ENCODE measurements at regions not wholly inside any gene's neighbourhood (a gene's known extent, or its start where the extent isn't known, plus 50 kb on each side); places are given as distances from the start of the nearest gene placed in this dataset.

DNA sequence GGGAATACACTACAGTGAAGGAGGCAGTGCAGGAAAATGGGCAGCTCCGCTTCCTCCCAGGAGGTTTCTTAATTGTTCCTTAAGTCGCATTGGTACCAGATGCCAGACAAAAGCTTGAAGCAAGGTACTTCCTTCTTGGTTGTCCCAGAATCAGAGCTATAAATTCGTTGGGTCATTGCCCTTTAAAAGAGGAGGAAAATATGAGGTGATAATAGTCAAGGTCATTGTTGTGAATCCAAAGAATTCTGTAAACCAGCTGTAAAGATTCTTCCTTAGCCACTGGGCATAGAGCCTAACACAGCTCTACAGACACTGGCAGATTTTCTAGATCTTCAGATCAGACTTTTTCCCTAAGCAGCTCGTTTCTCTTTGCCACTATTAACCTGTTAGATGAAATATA is 444.1 kb upstream of the TLE4 start:
- no peak overlapping the region for H3K9ac ChIP-seq
- no peaks in the 10 kb centered on the region for H3K4me1 ChIP-seq
- H3K79me2 ChIP-seq = no peaks in the 10 kb centered on the region
- TF ChIP-seq, protein P1, sequence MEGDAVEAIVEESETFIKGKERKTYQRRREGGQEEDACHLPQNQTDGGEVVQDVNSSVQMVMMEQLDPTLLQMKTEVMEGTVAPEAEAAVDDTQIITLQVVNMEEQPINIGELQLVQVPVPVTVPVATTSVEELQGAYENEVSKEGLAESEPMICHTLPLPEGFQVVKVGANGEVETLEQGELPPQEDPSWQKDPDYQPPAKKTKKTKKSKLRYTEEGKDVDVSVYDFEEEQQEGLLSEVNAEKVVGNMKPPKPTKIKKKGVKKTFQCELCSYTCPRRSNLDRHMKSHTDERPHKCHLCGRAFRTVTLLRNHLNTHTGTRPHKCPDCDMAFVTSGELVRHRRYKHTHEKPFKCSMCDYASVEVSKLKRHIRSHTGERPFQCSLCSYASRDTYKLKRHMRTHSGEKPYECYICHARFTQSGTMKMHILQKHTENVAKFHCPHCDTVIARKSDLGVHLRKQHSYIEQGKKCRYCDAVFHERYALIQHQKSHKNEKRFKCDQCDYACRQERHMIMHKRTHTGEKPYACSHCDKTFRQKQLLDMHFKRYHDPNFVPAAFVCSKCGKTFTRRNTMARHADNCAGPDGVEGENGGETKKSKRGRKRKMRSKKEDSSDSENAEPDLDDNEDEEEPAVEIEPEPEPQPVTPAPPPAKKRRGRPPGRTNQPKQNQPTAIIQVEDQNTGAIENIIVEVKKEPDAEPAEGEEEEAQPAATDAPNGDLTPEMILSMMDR (IDR thresholded peaks at IDR 0.05) = no peak
- H3K4me3 ChIP-seq (ENCODE audit: low read depth, low read length) = no peak overlapping the region
- H2AFZ ChIP-seq = no peak overlapping the region
- no peak overlapping the region for H3K4me2 ChIP-seq (ENCODE audit: low read length)
- H3K27ac ChIP-seq = no peak overlapping the region
- H3K36me3 ChIP-seq (ENCODE audit: control insufficient read depth, insufficient read depth, low read length) = no peaks in the 10 kb centered on the region
- H3K9me3 ChIP-seq (ENCODE audit: control insufficient read depth, low read length) = no peaks in the 10 kb centered on the region
- no peaks in the 10 kb centered on the region for H3K27me3 ChIP-seq (ENCODE audit: control insufficient read depth, insufficient read depth, low read length)

DNA sequence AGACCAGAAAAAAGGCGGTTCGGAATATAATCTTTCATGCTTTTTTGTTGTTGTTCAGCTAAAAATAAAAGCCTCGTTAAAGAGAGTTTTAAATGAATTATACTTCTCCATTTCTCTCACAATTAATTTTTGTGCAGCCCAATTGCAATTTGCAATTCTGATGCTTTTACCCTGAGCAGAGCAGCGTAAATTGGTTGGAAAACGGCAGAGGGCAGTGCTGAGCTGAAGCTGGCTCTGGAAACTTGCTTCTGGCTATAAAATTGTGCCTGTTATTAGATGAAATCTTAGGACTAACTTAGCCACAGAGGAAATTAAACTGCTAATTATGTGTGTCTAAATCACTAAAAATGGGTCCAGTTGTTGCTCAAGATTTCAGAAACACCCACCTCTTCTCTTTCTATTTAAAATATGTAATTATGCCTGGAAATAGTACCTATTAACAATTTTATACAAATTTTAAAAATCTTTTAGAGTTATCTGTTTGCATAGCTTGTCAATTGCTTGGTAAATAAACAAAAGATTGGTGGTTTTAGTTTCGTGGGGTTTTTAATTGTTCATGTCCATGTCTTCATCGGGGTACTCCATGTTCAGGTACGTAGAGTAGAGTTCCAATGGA is 441.8 kb upstream of the TLE4 start:
- H3K9me3 ChIP-seq (ENCODE audit: control insufficient read depth, low read length) = no peaks in the 10 kb centered on the region
- H3K4me2 ChIP-seq (ENCODE audit: low read length) = no peak overlapping the region
- H3K4me1 ChIP-seq = no peaks in the 10 kb centered on the region
- no peak overlapping the region for H3K9ac ChIP-seq
- no peaks in the 10 kb centered on the region for H3K27me3 ChIP-seq (ENCODE audit: control insufficient read depth, insufficient read depth, low read length)
- TF ChIP-seq, protein P1 (IDR thresholded peaks at IDR 0.05) = peak; percentile 53
- no peak overlapping the region for H3K4me3 ChIP-seq (ENCODE audit: low read depth, low read length)
- H3K36me3 ChIP-seq (ENCODE audit: control insufficient read depth, insufficient read depth, low read length) = no peaks in the 10 kb centered on the region
- no peak overlapping the region for H3K27ac ChIP-seq
- H2AFZ ChIP-seq = no peak overlapping the region
- no peaks in the 10 kb centered on the region for H3K79me2 ChIP-seq

DNA sequence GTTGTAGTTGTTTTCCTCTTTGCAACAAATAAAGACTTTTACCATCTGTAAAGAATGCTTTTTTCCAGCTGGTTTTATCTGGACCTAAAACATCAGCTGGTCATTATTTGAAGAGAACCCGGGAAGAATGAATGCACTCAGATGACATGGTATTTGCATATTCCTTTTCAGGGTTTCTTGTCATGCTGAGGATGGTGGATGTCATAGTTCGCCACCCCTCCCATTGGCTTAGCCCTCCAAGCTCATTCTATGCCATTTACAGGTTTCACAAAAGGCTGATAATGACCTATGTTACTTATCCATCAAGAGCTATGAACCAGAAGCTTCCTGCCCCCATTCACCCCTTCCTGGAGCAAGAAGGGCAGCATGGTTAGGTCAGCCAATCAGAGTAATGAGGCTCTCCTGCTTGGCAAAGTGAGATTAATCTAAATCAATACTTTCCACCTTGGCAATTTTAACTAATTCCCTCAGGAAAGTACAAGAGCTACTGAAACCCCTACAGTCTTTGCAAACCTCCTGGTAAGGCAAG is 440.5 kb upstream of the TLE4 start:
- Histone ChIP-seq H3K4me3 (ENCODE audit: low read depth, low read length) (no peak overlapping the region), H3K4me1 (no peaks in the 10 kb centered on the region), H3K4me2 (ENCODE audit: low read length) (no peak overlapping the region), H2AFZ (no peak overlapping the region), H3K79me2 (no peaks in the 10 kb centered on the region), H3K9me3 (ENCODE audit: control insufficient read depth, low read length) (no peaks in the 10 kb centered on the region), H3K27ac (no peak overlapping the region), H3K36me3 (ENCODE audit: control insufficient read depth, insufficient read depth, low read length) (no peaks in the 10 kb centered on the region), H3K27me3 (ENCODE audit: control insufficient read depth, insufficient read depth, low read length) (no peaks in the 10 kb centered on the region), H3K9ac (no peak overlapping the region)
- TF ChIP-seq, protein P1 (IDR thresholded peaks at IDR 0.05) = no peak

DNA sequence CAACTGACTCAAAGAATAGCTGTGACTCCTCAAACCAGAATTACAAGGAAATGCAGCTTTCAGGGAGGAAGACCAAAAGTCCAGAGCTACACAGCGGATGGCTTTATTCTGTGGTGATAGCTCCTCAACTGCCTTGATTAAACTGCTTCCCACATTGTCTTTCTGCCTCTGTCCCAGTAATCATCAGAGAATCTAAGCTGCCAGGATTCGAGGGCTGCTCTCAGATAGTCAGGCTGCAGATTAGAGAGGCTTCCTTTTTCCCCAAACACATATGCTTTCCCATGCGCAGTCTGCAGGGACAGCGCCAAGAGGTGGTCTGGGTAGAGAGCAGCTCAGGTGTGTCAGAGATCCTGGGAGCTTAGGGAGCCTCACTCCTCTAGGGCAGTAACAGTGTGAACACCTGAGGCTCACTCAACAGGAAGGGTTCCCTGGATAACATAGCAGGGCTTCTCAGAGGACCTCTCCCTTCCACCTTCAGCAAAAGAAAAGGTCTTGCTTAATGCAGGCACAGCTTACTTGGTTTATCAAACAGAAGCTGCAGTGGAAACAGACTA is 439.9 kb upstream of the TLE4 start:
- Histone ChIP-seq H3K27ac (no peak overlapping the region), H3K4me3 (ENCODE audit: low read depth, low read length) (no peak overlapping the region), H3K4me2 (ENCODE audit: low read length) (no peak overlapping the region), H3K9ac (no peak overlapping the region), H3K27me3 (ENCODE audit: control insufficient read depth, insufficient read depth, low read length) (no peaks in the 10 kb centered on the region), H2AFZ (no peak overlapping the region), H3K9me3 (ENCODE audit: control insufficient read depth, low read length) (no peaks in the 10 kb centered on the region), H3K79me2 (no peaks in the 10 kb centered on the region), H3K36me3 (ENCODE audit: control insufficient read depth, insufficient read depth, low read length) (no peaks in the 10 kb centered on the region), H3K4me1 (no peaks in the 10 kb centered on the region)
- TF ChIP-seq, protein P1 (IDR thresholded peaks at IDR 0.05) = no peak

DNA sequence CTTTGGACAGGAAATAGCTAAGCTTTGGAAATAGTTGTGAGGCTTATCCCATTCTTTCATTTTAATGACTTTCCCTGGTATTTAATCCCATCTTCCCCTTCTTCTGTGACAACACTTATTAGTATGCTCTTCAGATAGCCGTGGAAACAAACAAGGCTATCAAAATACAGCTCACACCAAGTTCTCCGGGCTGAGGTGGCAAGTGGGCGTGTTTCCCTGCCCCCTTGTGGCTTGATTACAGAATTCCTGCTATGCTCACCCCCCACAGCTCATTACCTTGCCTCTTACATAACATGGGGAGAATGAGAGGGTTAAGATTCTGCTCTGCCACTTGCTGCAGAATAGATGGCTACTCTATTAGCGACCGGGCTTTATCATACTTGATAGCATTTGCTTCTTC is 437.1 kb upstream of the TLE4 start:
- Histone ChIP-seq H2AFZ (no peak overlapping the region), H3K4me1 (no peaks in the 10 kb centered on the region), H3K9ac (no peak overlapping the region), H3K9me3 (ENCODE audit: control insufficient read depth, low read length) (no peaks in the 10 kb centered on the region), H3K27me3 (ENCODE audit: control insufficient read depth, insufficient read depth, low read length) (no peaks in the 10 kb centered on the region), H3K79me2 (no peaks in the 10 kb centered on the region), H3K36me3 (ENCODE audit: control insufficient read depth, insufficient read depth, low read length) (no peaks in the 10 kb centered on the region), H3K4me3 (ENCODE audit: low read depth, low read length) (no peak overlapping the region), H3K4me2 (ENCODE audit: low read length) (no peak overlapping the region), H3K27ac (no peak overlapping the region)
- TF ChIP-seq, protein P1 (IDR thresholded peaks at IDR 0.05) = no peak
